Liver (tissue), 8 donors: ENCODE measurements at regions not wholly inside any gene's neighbourhood (a gene's known extent, or its start where the extent isn't known, plus 50 kb on each side); places are given as distances from the start of the nearest gene placed in this dataset.

ENCODE experiments used
- DNase-seq: peaks from one replicate; pipeline ENCODE4 v3.0.0-alpha.2; 2017; ENCODE audit warnings: low spot score
- H3K27ac ChIP-seq, 2 donors: one replicate each; pipeline ENCODE4 v1.7.0; 2013; ENCODE audit warnings: inconsistent platforms in 2 of 2, low read length in 2 of 2, control low read depth in 1 of 2, low read depth in 1 of 2, mild to moderate bottlenecking in 1 of 2
- H3K27me3 ChIP-seq, 4 donors: one replicate each; pipeline versions ENCODE4 v1.6.1 to v1.7.0; 2013; ENCODE audit warnings: low read length in 3 of 4, inconsistent platforms in 1 of 4, mild to moderate bottlenecking in 1 of 4, moderate library complexity in 1 of 4; ENCODE audit not compliant: control insufficient read depth in 4 of 4, insufficient read depth in 4 of 4
- H3K36me3 ChIP-seq, 4 donors: one replicate each; pipeline versions ENCODE4 v1.6.1 to v1.7.0; 2013; ENCODE audit warnings: low read length in 3 of 4, mild to moderate bottlenecking in 3 of 4, low read depth in 1 of 4, moderate library complexity in 1 of 4; ENCODE audit not compliant: control insufficient read depth in 4 of 4, insufficient read depth in 3 of 4
- H3K4me1 ChIP-seq, 4 donors: one replicate each; pipeline versions ENCODE4 v1.6.1 to v1.7.0; 2013; ENCODE audit warnings: low read length in 3 of 4, mild to moderate bottlenecking in 3 of 4, moderate library complexity in 1 of 4; ENCODE audit not compliant: control insufficient read depth in 4 of 4, insufficient read depth in 4 of 4
- H3K4me3 ChIP-seq, 3 donors: one replicate each; pipeline versions ENCODE4 v1.6.1 to v1.7.0; 2013; ENCODE audit warnings: low read length in 3 of 3, control low read depth in 1 of 3, low read depth in 1 of 3, mild to moderate bottlenecking in 1 of 3
- H3K9ac ChIP-seq, 2 donors: one replicate each; pipeline ENCODE4 v1.7.0; 2013; ENCODE audit warnings: low read length in 2 of 2, mild to moderate bottlenecking in 2 of 2, moderate library complexity in 2 of 2, control low read depth in 1 of 2, low read depth in 1 of 2
- H3K9me3 ChIP-seq, 4 donors: one replicate each; pipeline versions ENCODE4 v1.6.1 to v1.7.0; 2013; ENCODE audit warnings: low read length in 3 of 4; ENCODE audit not compliant: control insufficient read depth in 4 of 4
- EGR1 ChIP-seq, 2 donors: IDR thresholded peaks; 2 replicates each; pipeline ENCODE4 v1.6.1; 2016 to 2018; ENCODE audit warnings: antibody characterized with exemption in 2 of 2, low read depth in 2 of 2
- FOXA1 ChIP-seq: IDR thresholded peaks from 2 replicates; pipeline ENCODE4 v1.6.1; 2016; ENCODE audit warnings: antibody characterized with exemption
- FOXA2 ChIP-seq: IDR thresholded peaks from 2 replicates; pipeline ENCODE4 v1.6.1; 2016; ENCODE audit warnings: antibody characterized with exemption
- GABPA ChIP-seq, 2 donors: IDR thresholded peaks in 1 of 2; conservative IDR thresholded peaks in 1 of 2; 2 replicates each; pipeline ENCODE4 v1.6.1; 2016; ENCODE audit warnings: antibody characterized with exemption in 2 of 2, mild to moderate bottlenecking in 1 of 2, moderate library complexity in 1 of 2
- HNF4A ChIP-seq, 2 donors: conservative IDR thresholded peaks; 2 replicates each; pipeline ENCODE4 v1.6.1; 2016; ENCODE audit warnings: antibody characterized with exemption in 2 of 2, mild to moderate bottlenecking in 2 of 2
- HNF4G ChIP-seq: IDR thresholded peaks from 2 replicates; pipeline ENCODE4 v1.6.1; 2016; ENCODE audit warnings: antibody characterized with exemption
- JUND ChIP-seq, 2 donors: IDR thresholded peaks; 2 replicates each; pipeline ENCODE4 v1.6.1; 2016; ENCODE audit warnings: antibody characterized with exemption in 2 of 2
- NR2F2 ChIP-seq: IDR thresholded peaks from 2 replicates; pipeline ENCODE4 v1.6.1; 2016; ENCODE audit warnings: antibody characterized with exemption
- RAD21 ChIP-seq, 2 donors: IDR thresholded peaks; 2 replicates each; pipeline ENCODE4 v1.6.1; 2016; ENCODE audit warnings: antibody characterized with exemption in 2 of 2, mild to moderate bottlenecking in 2 of 2
- RXRA ChIP-seq, 2 donors: IDR thresholded peaks; 2 replicates each; pipeline ENCODE4 v1.6.1; 2017 to 2018; ENCODE audit warnings: antibody characterized with exemption in 2 of 2, mild to moderate bottlenecking in 1 of 2
- SP1 ChIP-seq: IDR thresholded peaks from 2 replicates; pipeline ENCODE4 v1.6.1; 2018; ENCODE audit warnings: antibody characterized with exemption, mild to moderate bottlenecking
- TAF1 ChIP-seq: conservative IDR thresholded peaks from 2 replicates; pipeline ENCODE4 v1.6.1; 2016; ENCODE audit warnings: antibody characterized with exemption, mild to moderate bottlenecking
- YY1 ChIP-seq: IDR thresholded peaks from 2 replicates; pipeline ENCODE4 v1.6.1; 2016; ENCODE audit warnings: antibody characterized with exemption, mild to moderate bottlenecking
- WGBS: extraction: QIAGEN DNeasy Blood & Tissue Kit; methylation state at CpG from one replicate; pipeline ENCODE4 v1.1.7; 2013; 5-methylcytosine and 5-hydroxymethylcytosine counted together
- TF ChIP-seq, protein P1 (sequence below): IDR thresholded peaks from 2 replicates; pipeline ENCODE4 v1.6.1; 2016; ENCODE audit warnings: antibody characterized with exemption
- TF ChIP-seq, protein P2 (sequence below): IDR thresholded peaks from 2 replicates; pipeline ENCODE4 v1.6.1; 2016; ENCODE audit warnings: antibody characterized with exemption
- TF ChIP-seq, protein P3 (sequence below): fragments of 150-350 bp; IDR thresholded peaks from 2 replicates; pipeline ENCODE4 v1.5.1; 2017; ENCODE audit warnings: improper control_type of control experiment, low read depth, low read length; ENCODE audit not compliant: missing input control
- TF ChIP-seq, protein P4 (sequence below): IDR thresholded peaks from 2 replicates; pipeline ENCODE4 v1.6.1; 2016; ENCODE audit warnings: antibody characterized with exemption
- donor health status: healthy.
- donor health status: healthy.
- donor health status: healthy.
- donor health status: healthy.
- donor health status: healthy.

DNA sequence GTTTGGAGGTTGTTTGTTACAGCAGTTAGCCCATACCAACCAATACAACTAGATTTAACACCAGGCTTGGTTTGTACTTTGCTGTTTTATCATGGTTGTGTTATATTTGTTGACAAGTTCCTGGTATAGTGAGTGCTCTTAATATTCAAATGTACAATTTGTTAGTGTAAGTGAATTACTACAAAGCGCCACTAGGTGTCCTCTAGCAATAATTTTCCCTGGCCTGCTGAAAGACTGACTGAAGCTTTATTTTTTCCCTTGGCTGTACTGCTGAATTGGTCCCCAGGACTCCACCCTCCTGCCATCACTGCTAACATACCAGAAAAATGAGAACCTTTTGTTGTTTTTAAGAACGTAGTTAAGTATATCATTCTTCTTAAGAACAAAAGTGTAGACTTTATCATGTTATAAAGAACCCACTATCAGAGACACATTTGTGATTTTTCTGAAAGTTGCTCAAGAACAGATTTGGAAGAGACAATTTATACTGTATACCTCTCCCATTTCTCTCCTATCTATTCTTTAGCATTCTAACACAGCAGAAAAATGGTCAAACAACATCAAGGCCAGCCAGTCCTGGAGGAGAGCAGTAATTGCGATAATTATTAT is 75.3 kb upstream of the FAR2 start:
- H3K9ac ChIP-seq, result no peak overlapping the region
- no peaks in the 10 kb centered on the region for H3K9me3 ChIP-seq
- H3K36me3 ChIP-seq, result no peaks in the 10 kb centered on the region
- no peak overlapping the region for H3K27ac ChIP-seq
- no peak for DNase-seq
- peaks cover 0 to 2% (median 0%) of the 10 kb centered on the region in 4 donors for H3K27me3 ChIP-seq
- no peak overlapping the region for H3K4me3 ChIP-seq
- 34% methylated on average over 3 of the region's 3 CpGs for WGBS
- H3K4me1 ChIP-seq, result no peaks in the 10 kb centered on the region
- TF ChIP-seq YY1, result no peak
- no peak for TF ChIP-seq GABPA (IDR thresholded peaks at IDR 0.05 in 1 of 2, conservative IDR thresholded peaks at IDR 0.05 in 1 of 2)
- TF ChIP-seq, protein P1, sequence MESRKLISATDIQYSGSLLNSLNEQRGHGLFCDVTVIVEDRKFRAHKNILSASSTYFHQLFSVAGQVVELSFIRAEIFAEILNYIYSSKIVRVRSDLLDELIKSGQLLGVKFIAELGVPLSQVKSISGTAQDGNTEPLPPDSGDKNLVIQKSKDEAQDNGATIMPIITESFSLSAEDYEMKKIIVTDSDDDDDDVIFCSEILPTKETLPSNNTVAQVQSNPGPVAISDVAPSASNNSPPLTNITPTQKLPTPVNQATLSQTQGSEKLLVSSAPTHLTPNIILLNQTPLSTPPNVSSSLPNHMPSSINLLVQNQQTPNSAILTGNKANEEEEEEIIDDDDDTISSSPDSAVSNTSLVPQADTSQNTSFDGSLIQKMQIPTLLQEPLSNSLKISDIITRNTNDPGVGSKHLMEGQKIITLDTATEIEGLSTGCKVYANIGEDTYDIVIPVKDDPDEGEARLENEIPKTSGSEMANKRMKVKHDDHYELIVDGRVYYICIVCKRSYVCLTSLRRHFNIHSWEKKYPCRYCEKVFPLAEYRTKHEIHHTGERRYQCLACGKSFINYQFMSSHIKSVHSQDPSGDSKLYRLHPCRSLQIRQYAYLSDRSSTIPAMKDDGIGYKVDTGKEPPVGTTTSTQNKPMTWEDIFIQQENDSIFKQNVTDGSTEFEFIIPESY, result no peak
- no peak for TF ChIP-seq HNF4G
- TF ChIP-seq FOXA1, result no peak
- no peak for TF ChIP-seq SP1
- TF ChIP-seq TAF1, result no peak
- TF ChIP-seq NR2F2, result no peak
- TF ChIP-seq, protein P2, sequence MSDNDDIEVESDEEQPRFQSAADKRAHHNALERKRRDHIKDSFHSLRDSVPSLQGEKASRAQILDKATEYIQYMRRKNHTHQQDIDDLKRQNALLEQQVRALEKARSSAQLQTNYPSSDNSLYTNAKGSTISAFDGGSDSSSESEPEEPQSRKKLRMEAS, result no peak
- TF ChIP-seq, protein P3, sequence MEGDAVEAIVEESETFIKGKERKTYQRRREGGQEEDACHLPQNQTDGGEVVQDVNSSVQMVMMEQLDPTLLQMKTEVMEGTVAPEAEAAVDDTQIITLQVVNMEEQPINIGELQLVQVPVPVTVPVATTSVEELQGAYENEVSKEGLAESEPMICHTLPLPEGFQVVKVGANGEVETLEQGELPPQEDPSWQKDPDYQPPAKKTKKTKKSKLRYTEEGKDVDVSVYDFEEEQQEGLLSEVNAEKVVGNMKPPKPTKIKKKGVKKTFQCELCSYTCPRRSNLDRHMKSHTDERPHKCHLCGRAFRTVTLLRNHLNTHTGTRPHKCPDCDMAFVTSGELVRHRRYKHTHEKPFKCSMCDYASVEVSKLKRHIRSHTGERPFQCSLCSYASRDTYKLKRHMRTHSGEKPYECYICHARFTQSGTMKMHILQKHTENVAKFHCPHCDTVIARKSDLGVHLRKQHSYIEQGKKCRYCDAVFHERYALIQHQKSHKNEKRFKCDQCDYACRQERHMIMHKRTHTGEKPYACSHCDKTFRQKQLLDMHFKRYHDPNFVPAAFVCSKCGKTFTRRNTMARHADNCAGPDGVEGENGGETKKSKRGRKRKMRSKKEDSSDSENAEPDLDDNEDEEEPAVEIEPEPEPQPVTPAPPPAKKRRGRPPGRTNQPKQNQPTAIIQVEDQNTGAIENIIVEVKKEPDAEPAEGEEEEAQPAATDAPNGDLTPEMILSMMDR, result peak; percentile 68
- TF ChIP-seq RAD21 (IDR thresholded peaks at IDR 0.05), result peak; percentile 79 to 86
- TF ChIP-seq RXRA (IDR thresholded peaks at IDR 0.05), result no peak

DNA sequence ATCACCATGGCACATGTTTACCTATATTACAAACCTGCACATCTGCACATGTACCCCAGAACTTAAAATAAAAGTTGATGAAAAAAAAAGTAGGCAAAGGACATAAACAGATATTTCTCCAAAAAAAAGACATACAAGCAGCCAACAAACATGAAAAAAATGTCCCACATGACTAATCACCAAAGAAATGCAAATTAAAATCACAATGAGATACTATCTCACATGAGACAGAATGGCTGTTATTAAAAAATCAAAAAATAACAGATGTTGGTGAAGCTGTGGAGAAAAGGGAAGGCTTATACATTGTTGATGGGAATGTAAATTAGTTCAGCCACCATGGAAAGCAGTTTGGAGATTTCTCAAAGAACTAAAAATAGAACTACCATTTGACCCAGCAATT is 68.0 kb upstream of the FAR2 start:
- H3K4me3 ChIP-seq, result no peak overlapping the region
- H3K36me3 ChIP-seq, result no peaks in the 10 kb centered on the region
- no peaks in the 10 kb centered on the region for H3K9me3 ChIP-seq
- DNase-seq, result no peak
- peaks cover 0 to 2% (median 0%) of the 10 kb centered on the region in 4 donors for H3K27me3 ChIP-seq
- H3K9ac ChIP-seq, result no peak overlapping the region
- no peak overlapping the region for H3K27ac ChIP-seq
- H3K4me1 ChIP-seq, result no peaks in the 10 kb centered on the region
- TF ChIP-seq EGR1 (IDR thresholded peaks at IDR 0.05; ENCODE audit: low read depth in 2 of 2), result no peak
- no peak for TF ChIP-seq RAD21 (IDR thresholded peaks at IDR 0.05)
- TF ChIP-seq, protein P4, sequence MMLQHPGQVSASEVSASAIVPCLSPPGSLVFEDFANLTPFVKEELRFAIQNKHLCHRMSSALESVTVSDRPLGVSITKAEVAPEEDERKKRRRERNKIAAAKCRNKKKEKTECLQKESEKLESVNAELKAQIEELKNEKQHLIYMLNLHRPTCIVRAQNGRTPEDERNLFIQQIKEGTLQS, result no peak
- TF ChIP-seq HNF4A (conservative IDR thresholded peaks at IDR 0.05), result no peak

DNA sequence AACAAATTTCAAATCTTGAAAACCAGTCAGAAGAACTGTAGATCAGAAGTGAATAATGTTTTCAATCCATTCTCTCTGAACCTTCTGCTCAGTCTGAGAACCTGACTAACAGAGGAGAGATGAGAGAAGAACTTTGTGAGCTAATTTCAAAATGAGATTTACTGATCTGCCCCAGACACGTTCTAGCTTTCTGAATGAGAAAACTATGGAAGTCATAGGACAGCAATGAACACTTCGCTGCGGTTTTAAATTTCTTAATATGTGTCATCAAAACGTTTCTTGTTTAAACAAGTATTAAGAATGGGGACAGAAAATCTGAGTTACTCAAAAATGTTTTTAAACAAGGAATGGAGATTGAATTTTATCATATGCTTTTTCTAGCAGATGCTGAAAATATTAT is 66.6 kb upstream of the FAR2 start:
- Histone ChIP-seq H3K4me1 (no peaks in the 10 kb centered on the region), H3K27ac (no peak overlapping the region), H3K36me3 (no peaks in the 10 kb centered on the region), H3K27me3 (peaks cover 0 to 2% (median 0%) of the 10 kb centered on the region in 4 donors), H3K9me3 (no peaks in the 10 kb centered on the region), H3K9ac (no peak overlapping the region), H3K4me3 (no peak overlapping the region)
- 65% methylated on average over 4 of the region's 4 CpGs for WGBS
- DNase-seq, result no peak
- no peak for TF ChIP-seq RAD21 (IDR thresholded peaks at IDR 0.05)
- no peak for TF ChIP-seq HNF4G
- TF ChIP-seq, protein P2, result no peak
- TF ChIP-seq NR2F2, result no peak
- TF ChIP-seq, protein P1, result no peak
- TF ChIP-seq, protein P3, result no peak
- TF ChIP-seq SP1, result no peak
- TF ChIP-seq FOXA2, result no peak
- no peak for TF ChIP-seq TAF1
- no peak for TF ChIP-seq FOXA1
- TF ChIP-seq JUND (IDR thresholded peaks at IDR 0.05), result no peak
- TF ChIP-seq, protein P4, result no peak
